Body of pancreas (tissue), 4 donors: ENCODE measurements at regions not wholly inside any gene's neighbourhood (a gene's known extent, or its start where the extent isn't known, plus 50 kb on each side); places are given as distances from the start of the nearest gene placed in this dataset.

Experiments
- ATAC-seq: fragments of 150-250 bp; one replicate; pipeline ENCODE4 v1.9.1; 2016
- DNase-seq, 4 donors: peaks; one replicate each; pipeline ENCODE4 v3.0.0-alpha.2; 2019
- H3K27ac ChIP-seq, 4 donors: fragments of 200-600 bp; sonication (generic); 1 replicate in 3 of 4; 2 replicates in 1 of 4; pipeline versions ENCODE4 v1.5.1 to v1.6.1; 2016 to 2019; ENCODE audit warnings: mild to moderate bottlenecking in 1 of 4, mixed read lengths in 1 of 4, moderate library complexity in 1 of 4
- H3K27me3 ChIP-seq, 2 donors: fragments of 200-600 bp; sonication (generic); one replicate each; pipeline ENCODE4 v1.6.0; 2016; ENCODE audit warnings: mild to moderate bottlenecking in 1 of 2
- H3K36me3 ChIP-seq, 2 donors: fragments of 200-600 bp; sonication (generic); replicated peaks in 1 of 2; 2 replicates each; pipeline ENCODE4 v1.5.1; 2016; ENCODE audit warnings: low read depth in 2 of 2; ENCODE audit not compliant: insufficient read depth in 1 of 2
- H3K4me1 ChIP-seq: fragments of 200-600 bp; sonication (generic); one replicate; pipeline ENCODE4 v1.6.0; 2016
- H3K4me3 ChIP-seq, 2 donors: fragments of 200-600 bp; sonication (generic); 1 replicate in 1 of 2; 2 replicates in 1 of 2; pipeline ENCODE4 v1.5.1; 2016 to 2019
- H3K9me3 ChIP-seq, 3 donors: fragments of 200-600 bp; sonication (generic); 1 replicate in 2 of 3; 2 replicates in 1 of 3; pipeline ENCODE4 v1.5.1; 2016
- CTCF ChIP-seq, 7 experiments: fragments of 450-650 bp in 4 of 7; fragments of 200-600 bp in 3 of 7; sonication (generic) in 3 of 7; IDR thresholded peaks; one replicate each; pipeline ENCODE4 v1.5.1; 2016 to 2019; ENCODE audit warnings: antibody characterized with exemption in 7 of 7
- POLR2A ChIP-seq, 3 donors: fragments of 450-650 bp; IDR thresholded peaks; one replicate each; pipeline ENCODE4 v1.6.1; 2016; ENCODE audit warnings: antibody characterized with exemption in 3 of 3, mild to moderate bottlenecking in 2 of 3
- WGBS, 2 donors: methylation state at CpG; one replicate each; pipeline ENCODE4 v1.1.5; 2017; 5-methylcytosine and 5-hydroxymethylcytosine counted together
- intact Hi-C: fragments of 100-400 bp; cut with DNase I; formaldehyde crosslinking; loops from one replicate; pipeline ENCODE4 v1.15.1; 2023

DNA sequence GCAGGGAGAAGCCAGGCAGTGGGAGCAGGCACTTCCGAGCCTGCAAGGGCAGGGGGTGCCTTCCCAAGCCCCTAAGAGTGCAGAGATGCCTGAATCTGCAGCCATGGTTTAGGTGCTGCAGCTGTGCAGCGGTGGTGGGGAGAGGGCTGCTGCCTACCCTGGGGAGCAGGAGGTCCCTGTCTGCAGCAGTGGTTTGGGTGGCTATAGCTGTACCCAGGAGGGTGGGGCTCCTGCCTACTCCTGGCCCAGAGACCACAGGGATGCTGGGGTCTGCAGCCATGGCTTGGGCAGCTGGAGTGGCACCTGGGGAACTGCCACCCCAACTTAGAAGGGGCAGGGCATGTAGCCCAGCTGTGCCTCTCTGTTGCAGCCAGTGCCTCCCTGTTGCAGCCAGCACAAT lies 488.1 kb upstream of the THBS1 start:
- Histone ChIP-seq H3K27me3 (no peaks in the 10 kb centered on the region), H3K36me3 (no peaks in the 10 kb centered on the region), H3K9me3 (no peaks in the 10 kb centered on the region), H3K27ac (no peak overlapping the region), H3K4me1 (no peaks in the 10 kb centered on the region), H3K4me3 (no peak overlapping the region)
- ATAC-seq (no peak), DNase-seq (no peak)
- intact Hi-C loops, result no loop called here
- no peak for TF ChIP-seq CTCF (IDR thresholded peaks at IDR 0.05)
- TF ChIP-seq POLR2A (IDR thresholded peaks at IDR 0.05), result no peak
- 91% methylated on average over 2 of the region's 2 CpGs; no CpG with 5 or more reads in 1 of the 2 donors for WGBS, 2 donors

GRCh38 chr15:39094116-39094515 lies 486.8 kb upstream of the THBS1 start:
- TF ChIP-seq CTCF (IDR thresholded peaks at IDR 0.05) (no peak), POLR2A (IDR thresholded peaks at IDR 0.05) (no peak)
- no peak overlapping the region for H3K4me3 ChIP-seq
- DNase-seq (no peak), ATAC-seq (no peak)
- H3K27ac ChIP-seq, result no peak overlapping the region
- intact Hi-C loops, result no loop called here
- H3K9me3 ChIP-seq, result no peaks in the 10 kb centered on the region
- no peaks in the 10 kb centered on the region for H3K4me1 ChIP-seq
- H3K36me3 ChIP-seq, result no peaks in the 10 kb centered on the region
- H3K27me3 ChIP-seq, result no peaks in the 10 kb centered on the region

- DNase-seq (no peak), ATAC-seq (no peak)
- Histone ChIP-seq H3K4me1 (no peaks in the 10 kb centered on the region), H3K27ac (no peak overlapping the region), H3K27me3 (no peaks in the 10 kb centered on the region), H3K4me3 (no peak overlapping the region), H3K9me3 (no peaks in the 10 kb centered on the region), H3K36me3 (no peaks in the 10 kb centered on the region)
- no peak for TF ChIP-seq POLR2A (IDR thresholded peaks at IDR 0.05)
- TF ChIP-seq CTCF (IDR thresholded peaks at IDR 0.05), result no peak
- 59 to 61% methylated on average over 8 of the region's 8 CpGs for WGBS, 2 donors
- intact Hi-C loops, result no loop called here
These were observed 485.5 kb upstream of the THBS1 start for GRCh38 chr15:39095218-39095879.

- Histone ChIP-seq H3K36me3 (no peaks in the 10 kb centered on the region), H3K27ac (no peak overlapping the region), H3K27me3 (no peaks in the 10 kb centered on the region), H3K4me3 (no peak overlapping the region), H3K9me3 (no peaks in the 10 kb centered on the region), H3K4me1 (no peaks in the 10 kb centered on the region)
- 82 to 87% methylated on average over 3 of the region's 3 CpGs for WGBS, 2 donors
- no peak for ATAC-seq
- no peak for DNase-seq
- intact Hi-C loops, result no loop called here
- TF ChIP-seq POLR2A (IDR thresholded peaks at IDR 0.05) (no peak), CTCF (IDR thresholded peaks at IDR 0.05) (no peak)
These were observed 484.2 kb upstream of the THBS1 start for GRCh38 chr15:39096608-39097205.

- no peak overlapping the region for H3K27ac ChIP-seq
- 77 to 78% methylated on average over 2 of the region's 2 CpGs for WGBS, 2 donors
- intact Hi-C loops, result no loop called here
These were observed 481.4 kb upstream of the THBS1 start for GRCh38 chr15:39099524-39099923.

More at GRCh38 chr15:39099524-39099923, 481.4 kb upstream of the THBS1 start:
- Histone ChIP-seq H3K4me1 (no peaks in the 10 kb centered on the region), H3K36me3 (no peaks in the 10 kb centered on the region), H3K9me3 (no peaks in the 10 kb centered on the region), H3K4me3 (no peak overlapping the region), H3K27me3 (no peaks in the 10 kb centered on the region)
- ATAC-seq (no peak), DNase-seq (no peak)
- TF ChIP-seq CTCF (IDR thresholded peaks at IDR 0.05), result no peak
- TF ChIP-seq POLR2A (IDR thresholded peaks at IDR 0.05), result no peak
